ENCODE measurements at regions not wholly inside any gene's neighbourhood (a gene's known extent, or its start where the extent isn't known, plus 50 kb on each side); places are given as distances from the start of the nearest gene placed in this dataset.

- TF ChIP-seq CTCF (conservative IDR thresholded peaks at IDR 0.05), result no peak
- TF ChIP-seq ZFX (IDR thresholded peaks at IDR 0.05), result no peak
Measured at GRCh38 chr12:46452776-46453175, 80.2 kb upstream of the SLC38A2 start.

All from C4-2B (cell line).